DND-41 (cell line): ENCODE measurements at regions not wholly inside any gene's neighbourhood (a gene's known extent, or its start where the extent isn't known, plus 50 kb on each side); places are given as distances from the start of the nearest gene placed in this dataset.

ENCODE experiments used
- ATAC-seq: fragments of 200-7000 bp; cut with Tn5 transposase; 3 replicates; pipeline ENCODE4 v1.9.1; 2021; ENCODE audit warnings: low read depth; ENCODE audit not compliant: insufficient read depth
- DNase-seq: peaks from one replicate; pipeline ENCODE4 v3.0.0-alpha.2; 2020
- H2AFZ ChIP-seq: 2 replicates; pipeline ENCODE4 v1.6.0; 2012; ENCODE audit warnings: low read depth, low read length
- H3K27ac ChIP-seq: 2 replicates; pipeline ENCODE4 v1.5.1; 2012; ENCODE audit warnings: low read length, inconsistent platforms
- H3K27me3 ChIP-seq: fragments of 200-600 bp; sonication (generic); 2 replicates; pipeline ENCODE4 v1.6.0; 2012; ENCODE audit warnings: low read length, mild to moderate bottlenecking, inconsistent platforms; ENCODE audit not compliant: insufficient read depth, poor library complexity
- H3K36me3 ChIP-seq: 2 replicates; pipeline ENCODE4 v1.5.1; 2012; ENCODE audit warnings: low read length, inconsistent platforms; ENCODE audit not compliant: insufficient read depth
- H3K4me1 ChIP-seq: 2 replicates; pipeline ENCODE4 v1.5.1; 2012; ENCODE audit warnings: mild to moderate bottlenecking, low read length; ENCODE audit not compliant: insufficient read depth
- H3K4me2 ChIP-seq: 2 replicates; pipeline ENCODE4 v1.6.0; 2012; ENCODE audit warnings: mild to moderate bottlenecking, moderate library complexity, low read length, inconsistent platforms; ENCODE audit not compliant: insufficient read depth
- H3K4me3 ChIP-seq, 2 experiments: fragments of 200-600 bp in 1 of 2; shearing (Covaris generic) in 1 of 2; 2 replicates each; pipeline ENCODE4 v1.5.1; 2012 to 2016; ENCODE audit warnings: inconsistent platforms in 2 of 2, low read length in 2 of 2, mild to moderate bottlenecking in 2 of 2, low read depth in 1 of 2, moderate library complexity in 1 of 2
- H3K79me2 ChIP-seq: 2 replicates; pipeline ENCODE4 v1.6.0; 2012; ENCODE audit warnings: low read length, inconsistent platforms; ENCODE audit not compliant: insufficient read depth
- H3K9ac ChIP-seq: 2 replicates; pipeline ENCODE4 v1.6.0; 2012; ENCODE audit warnings: low read depth, mild to moderate bottlenecking, inconsistent platforms, low read length, moderate library complexity
- H3K9me3 ChIP-seq: 2 replicates; pipeline ENCODE4 v1.5.1; 2012; ENCODE audit warnings: low read length, moderate library complexity, mild to moderate bottlenecking, inconsistent platforms; ENCODE audit not compliant: insufficient read depth, severe bottlenecking
- H4K20me1 ChIP-seq: 2 replicates; pipeline ENCODE4 v1.6.0; 2012; ENCODE audit warnings: low read length; ENCODE audit not compliant: insufficient read depth
- CTCF ChIP-seq: IDR thresholded peaks from 2 replicates; pipeline ENCODE4 v1.5.1; 2012; ENCODE audit warnings: borderline replicate concordance, low read length, moderate library complexity, mild to moderate bottlenecking; ENCODE audit not compliant: poor library complexity, severe bottlenecking; ENCODE audit errors: extremely low read depth
- EZH2 ChIP-seq: IDR thresholded peaks from 3 replicates; pipeline ENCODE4 v1.6.1; 2012; ENCODE audit warnings: borderline replicate concordance, low read depth, mild to moderate bottlenecking, moderate library complexity, low read length, inconsistent platforms; ENCODE audit not compliant: severe bottlenecking

- peaks cover 19% of the 10 kb centered on the region for H3K4me1 ChIP-seq
- H3K27ac ChIP-seq: peak overlapping the region; percentile 64
- H2AFZ ChIP-seq: no peak overlapping the region
- no peak for ATAC-seq
- no peaks in the 10 kb centered on the region for H4K20me1 ChIP-seq
- no peak overlapping the region for H3K9ac ChIP-seq
- no peak overlapping the region for H3K4me2 ChIP-seq
- H3K27me3 ChIP-seq: no peaks in the 10 kb centered on the region
- no peaks in the 10 kb centered on the region for H3K36me3 ChIP-seq
- no peak for TF ChIP-seq EZH2
- TF ChIP-seq CTCF: no peak
- no peak for DNase-seq
- no peaks in the 10 kb centered on the region for H3K9me3 ChIP-seq
- H3K79me2 ChIP-seq: no peaks in the 10 kb centered on the region
- no peak overlapping the region for H3K4me3 ChIP-seq
These were observed 76.5 kb upstream of the BCL6 start for GRCh38 chr3:187821616-187822317.

GRCh38 chr3:187822402-187822801, 77.1 kb upstream of the BCL6 start:
- Histone ChIP-seq H3K9ac (no peak overlapping the region), H3K79me2 (no peaks in the 10 kb centered on the region), H3K4me3 (no peak overlapping the region), H3K36me3 (no peaks in the 10 kb centered on the region), H3K4me2 (no peak overlapping the region), H3K27me3 (no peaks in the 10 kb centered on the region), H3K27ac (peak overlapping the region; percentile 64), H4K20me1 (no peaks in the 10 kb centered on the region), H3K9me3 (no peaks in the 10 kb centered on the region), H3K4me1 (peaks cover 19% of the 10 kb centered on the region), H2AFZ (peak overlapping the region; percentile 44)
- ATAC-seq: peak; percentile 93
- TF ChIP-seq EZH2 (no peak), CTCF (no peak)
- peak; percentile 65 for DNase-seq

- Histone ChIP-seq H3K79me2 (no peaks in the 10 kb centered on the region), H2AFZ (no peak overlapping the region), H3K27me3 (no peaks in the 10 kb centered on the region), H3K4me1 (peaks cover 19% of the 10 kb centered on the region), H3K9ac (no peak overlapping the region), H3K4me3 (no peak overlapping the region), H3K4me2 (no peak overlapping the region), H3K36me3 (no peaks in the 10 kb centered on the region), H4K20me1 (no peaks in the 10 kb centered on the region), H3K9me3 (no peaks in the 10 kb centered on the region), H3K27ac (no peak overlapping the region)
- ATAC-seq: no peak
- DNase-seq: no peak
- TF ChIP-seq CTCF (no peak), EZH2 (no peak)
These were observed 78.5 kb upstream of the BCL6 start for GRCh38 chr3:187823746-187824145.
